SK-N-SH (cell line): ENCODE measurements at regions not wholly inside any gene's neighbourhood (a gene's known extent, or its start where the extent isn't known, plus 50 kb on each side); places are given as distances from the start of the nearest gene placed in this dataset.

ENCODE experiments used
- CTCF ChIA-PET: fragments of 300-600, 350-600 bp; formaldehyde crosslinking; extraction: SDS; loops from one replicate; lab custom pipeline; 2021; lab: Yijun Ruan, JAX
- POLR2A ChIA-PET: fragments of 350-600 bp; sonication (Branson Sonifier 250); formaldehyde crosslinking; extraction: SDS; loops from one replicate; lab custom pipeline; 2020; ENCODE audit warnings: antibody characterized with exemption, inconsistent platforms; lab: Yijun Ruan, JAX
- DNase-seq: peaks from one replicate; pipeline ENCODE4 v3.0.0; 2012
- H2AFZ ChIP-seq: fragments of 200-600 bp; sonication (generic); 2 replicates; pipeline ENCODE4 v1.8.1; 2016; ENCODE audit warnings: antibody characterized with exemption, mild to moderate bottlenecking, low read depth
- H3F3A ChIP-seq: fragments of 200-600 bp; sonication (generic); replicated peaks from 2 replicates; pipeline ENCODE3; 2016; ENCODE audit warnings: antibody characterized with exemption, mild to moderate bottlenecking; ENCODE audit not compliant: insufficient read depth
- H3K27ac ChIP-seq, 2 experiments: fragments of 200-500 bp in 1 of 2; fragments of 200-600 bp in 1 of 2; sonication (Bioruptor generic) in 1 of 2; sonication (generic), shearing (Covaris generic) in 1 of 2; 2 replicates each; pipeline versions ENCODE4 v1.5.1 to v1.6.1; 2014 to 2016; ENCODE audit warnings: low read depth in 2 of 2, inconsistent platforms in 1 of 2, low read length in 1 of 2, mild to moderate bottlenecking in 1 of 2, mixed read lengths in 1 of 2
- H3K27me3 ChIP-seq: fragments of 200-600 bp; sonication (generic), shearing (Covaris generic); 2 replicates; pipeline ENCODE4 v1.6.1; 2016; ENCODE audit warnings: mixed run types; ENCODE audit not compliant: insufficient read depth
- H3K36me3 ChIP-seq, 2 experiments: fragments of 200-500 bp in 1 of 2; fragments of 200-600 bp in 1 of 2; sonication (Bioruptor generic) in 1 of 2; sonication (generic) in 1 of 2; replicated peaks in 1 of 2; 2 replicates each; pipeline versions ENCODE3 to v1.5.1; 2014 to 2016; ENCODE audit warnings: low read length in 1 of 2, mild to moderate bottlenecking in 1 of 2; ENCODE audit not compliant: insufficient read depth in 2 of 2, control insufficient read depth in 1 of 2
- H3K4me1 ChIP-seq, 2 experiments: fragments of 200-500 bp in 1 of 2; fragments of 200-600 bp in 1 of 2; sonication (Bioruptor generic) in 1 of 2; sonication (generic), shearing (Covaris generic) in 1 of 2; 2 replicates each; pipeline versions ENCODE4 v1.5.1 to v1.6.1; 2014 to 2016; ENCODE audit warnings: low read depth in 1 of 2, low read length in 1 of 2, mixed run types in 1 of 2; ENCODE audit not compliant: insufficient read depth in 2 of 2, control insufficient read depth in 1 of 2
- H3K4me2 ChIP-seq: fragments of 200-600 bp; sonication (generic), shearing (Covaris generic); 2 replicates; pipeline ENCODE4 v1.6.1; 2017; ENCODE audit warnings: mixed run types
- H3K4me3 ChIP-seq, 2 experiments: fragments of 200-500 bp in 1 of 2; fragments of 200-600 bp in 1 of 2; sonication (Bioruptor generic) in 1 of 2; sonication (generic), shearing (Covaris generic) in 1 of 2; 2 replicates each; pipeline versions ENCODE4 v1.5.1 to v1.8.1; 2014 to 2016; ENCODE audit warnings: low read depth in 2 of 2, inconsistent platforms in 1 of 2, low read length in 1 of 2, mild to moderate bottlenecking in 1 of 2, mixed read lengths in 1 of 2, moderate library complexity in 1 of 2
- H3K79me2 ChIP-seq: fragments of 200-600 bp; sonication (generic); 2 replicates; pipeline ENCODE4 v1.8.1; 2017; ENCODE audit warnings: mild to moderate bottlenecking; ENCODE audit not compliant: insufficient read depth
- H3K9ac ChIP-seq: fragments of 200-600 bp; sonication (generic); 2 replicates; pipeline ENCODE4 v1.6.1; 2017; ENCODE audit warnings: mixed run types
- H3K9me2 ChIP-seq: fragments of 200-600 bp; sonication (generic); 2 replicates; pipeline ENCODE4 v1.6.1; 2017; ENCODE audit warnings: mixed run types
- H3K9me3 ChIP-seq: fragments of 200-600 bp; sonication (generic); 2 replicates; pipeline ENCODE4 v1.6.1; 2017; ENCODE audit warnings: mixed run types, mild to moderate bottlenecking, moderate library complexity
- H4K20me1 ChIP-seq: fragments of 200-600 bp; sonication (generic); 2 replicates; pipeline ENCODE4 v1.6.1; 2017; ENCODE audit warnings: mild to moderate bottlenecking, mixed run types; ENCODE audit not compliant: insufficient read depth
- CHD2 ChIP-seq: fragments of 150-350 bp; IDR thresholded peaks from 2 replicates; pipeline ENCODE4 v1.6.1; 2018; ENCODE audit warnings: low read length; ENCODE audit not compliant: partially characterized antibody
- CTCF ChIP-seq: fragments of 200-600 bp; sonication (generic); IDR thresholded peaks from 2 replicates; pipeline ENCODE4 v1.6.1; 2017; ENCODE audit warnings: antibody characterized with exemption, mild to moderate bottlenecking, moderate library complexity
- ELF1 ChIP-seq: IDR thresholded peaks from 2 replicates; pipeline ENCODE4 v1.4.0; 2012
- EP300 ChIP-seq, 2 experiments: IDR thresholded peaks; 2 replicates each; pipeline versions ENCODE4 v1.4.0 to v1.6.1; 2012; ENCODE audit warnings: borderline replicate concordance in 1 of 2, low read depth in 1 of 2, low read length in 1 of 2
- FOSL2 ChIP-seq: IDR thresholded peaks from 2 replicates; pipeline ENCODE4 v1.4.0; 2012; ENCODE audit warnings: low read depth, mild to moderate bottlenecking, moderate library complexity, borderline replicate concordance
- FOXM1 ChIP-seq: IDR thresholded peaks from 2 replicates; pipeline ENCODE4 v1.4.0; 2012; ENCODE audit warnings: low read depth, mild to moderate bottlenecking
- GABPA ChIP-seq: IDR thresholded peaks from 2 replicates; pipeline ENCODE4 v1.4.0; 2012; ENCODE audit warnings: low read depth, mild to moderate bottlenecking
- GATA2 ChIP-seq: sonication (generic); formaldehyde crosslinking; IDR thresholded peaks from 2 replicates; pipeline ENCODE4 v1.5.0; 2020; ENCODE audit warnings: mild to moderate bottlenecking, missing genetic modification reagents
- IRF3 ChIP-seq: fragments of 150-350 bp; IDR thresholded peaks from 2 replicates; pipeline ENCODE4 v1.6.1; 2016; ENCODE audit warnings: mild to moderate bottlenecking, low read depth, low read length
- JUND ChIP-seq: IDR thresholded peaks from 2 replicates; pipeline ENCODE4 v1.4.0; 2012
- POLR2AphosphoS5 ChIP-seq: IDR thresholded peaks from 2 replicates; pipeline ENCODE4 v1.6.1; 2012; ENCODE audit warnings: low read depth, low read length
- RCOR1 ChIP-seq: fragments of 150-350 bp; IDR thresholded peaks from 2 replicates; pipeline ENCODE4 v1.6.1; 2017; ENCODE audit warnings: antibody characterized with exemption, low read length
- RFX5 ChIP-seq: IDR thresholded peaks from 2 replicates; pipeline ENCODE4 v1.6.1; 2012; ENCODE audit warnings: mild to moderate bottlenecking, improper control_type of control experiment, low read length
- SIN3A ChIP-seq: IDR thresholded peaks from 2 replicates; pipeline ENCODE4 v1.6.1; 2012; ENCODE audit warnings: low read depth, mild to moderate bottlenecking, low read length, moderate library complexity, borderline replicate concordance
- TEAD4 ChIP-seq: IDR thresholded peaks from 2 replicates; pipeline ENCODE4 v1.4.0; 2012; ENCODE audit warnings: mild to moderate bottlenecking, borderline replicate concordance; ENCODE audit not compliant: insufficient read depth
- USF2 ChIP-seq: fragments of 150-350 bp; IDR thresholded peaks from 2 replicates; pipeline ENCODE4 v1.6.1; 2017; ENCODE audit warnings: antibody characterized with exemption, low read length, low read depth, borderline replicate concordance
- YY1 ChIP-seq: IDR thresholded peaks from 2 replicates; pipeline ENCODE4 v1.4.0; 2012; ENCODE audit warnings: low read depth, mild to moderate bottlenecking
- ZBTB33 ChIP-seq: IDR thresholded peaks from 2 replicates; pipeline ENCODE4 v1.4.0; 2012; ENCODE audit warnings: low read depth, borderline replicate concordance
- WGBS: methylation state at CpG from one replicate; pipeline ENCODE4 v1.1.6; 2017; ENCODE audit warnings: low lambda C conversion rate; 5-methylcytosine and 5-hydroxymethylcytosine counted together

- TF ChIP-seq RFX5 (no peak), FOSL2 (no peak), IRF3 (no peak), TEAD4 (no peak), SIN3A (no peak), USF2 (no peak), RCOR1 (no peak), GABPA (no peak), ZBTB33 (no peak), FOXM1 (no peak), CHD2 (no peak), ELF1 (no peak), GATA2 (CRISPR knock-in tag) (no peak), POLR2AphosphoS5 (no peak), JUND (no peak), CTCF (no peak), EP300 (IDR thresholded peaks at IDR 0.05; ENCODE audit: borderline replicate concordance in 1 of 2, low read depth in 1 of 2, low read length in 1 of 2) (no peak), YY1 (no peak)
- ChIA-PET POLR2A (no interaction called here), CTCF (no interaction called here)
- no peaks in the 10 kb centered on the region for H3K4me1 ChIP-seq
- H3K9me2 ChIP-seq = no peaks in the 10 kb centered on the region
- no peak overlapping the region for H3K9ac ChIP-seq
- no peak overlapping the region for H3K4me2 ChIP-seq
- no peak for DNase-seq
- H3K27me3 ChIP-seq = no peaks in the 10 kb centered on the region
- 61% methylated on average over 4 of the region's 13 CpGs for WGBS
- no peak overlapping the region for H3K4me3 ChIP-seq
- H4K20me1 ChIP-seq = no peaks in the 10 kb centered on the region
- H3F3A ChIP-seq = no peaks in the 10 kb centered on the region
- H3K9me3 ChIP-seq = no peaks in the 10 kb centered on the region
- H3K27ac ChIP-seq = no peak overlapping the region
- H3K79me2 ChIP-seq = no peaks in the 10 kb centered on the region
- H3K36me3 ChIP-seq = no peaks in the 10 kb centered on the region
- H2AFZ ChIP-seq = no peak overlapping the region
These were observed 302.4 kb downstream of the MN1 start for GRCh38 chr22:27499121-27499520.
